Lung (tissue), 11 donors: ENCODE measurements at regions not wholly inside any gene's neighbourhood (a gene's known extent, or its start where the extent isn't known, plus 50 kb on each side); places are given as distances from the start of the nearest gene placed in this dataset.

Experiments used
- ATAC-seq: fragments of 200-7000 bp; cut with Tn5 transposase; one replicate; pipeline ENCODE4 v1.9.1; 2020; ENCODE audit warnings: moderate number of reproducible peaks; ENCODE audit not compliant: insufficient read depth, low FRiP score
- DNase-seq, 3 donors: peaks; one replicate each; pipeline ENCODE4 v3.0.0-alpha.2; 2013 to 2017
- H3K27ac ChIP-seq, 2 donors: one replicate each; pipeline ENCODE4 v1.5.1; 2013; ENCODE audit warnings: mild to moderate bottlenecking in 2 of 2, moderate library complexity in 2 of 2, control low read depth in 1 of 2, inconsistent platforms in 1 of 2, low read depth in 1 of 2, low read length in 1 of 2
- H3K27me3 ChIP-seq, 3 donors: one replicate each; pipeline ENCODE4 v1.5.1; 2013; ENCODE audit warnings: low read length in 2 of 3; ENCODE audit not compliant: control insufficient read depth in 3 of 3, insufficient read depth in 3 of 3
- H3K36me3 ChIP-seq, 4 donors: one replicate each; pipeline ENCODE4 v1.5.1; 2013; ENCODE audit warnings: low read length in 4 of 4, mild to moderate bottlenecking in 1 of 4, moderate library complexity in 1 of 4; ENCODE audit not compliant: control insufficient read depth in 4 of 4, insufficient read depth in 4 of 4
- H3K4me1 ChIP-seq, 5 donors: one replicate each; pipeline ENCODE4 v1.5.1; 2013; ENCODE audit warnings: low read length in 5 of 5, mild to moderate bottlenecking in 2 of 5, moderate library complexity in 1 of 5; ENCODE audit not compliant: control insufficient read depth in 5 of 5, insufficient read depth in 5 of 5
- H3K4me3 ChIP-seq: one replicate; pipeline ENCODE4 v1.5.1; 2013; ENCODE audit warnings: mild to moderate bottlenecking, control low read depth, moderate library complexity
- H3K9ac ChIP-seq, 2 donors: one replicate each; pipeline ENCODE4 v1.5.1; 2013; ENCODE audit warnings: low read length in 2 of 2, control low read depth in 1 of 2; ENCODE audit not compliant: insufficient read depth in 1 of 2
- H3K9me3 ChIP-seq, 4 donors: one replicate each; pipeline ENCODE4 v1.5.1; 2013; ENCODE audit warnings: low read length in 3 of 4, mild to moderate bottlenecking in 1 of 4, moderate library complexity in 1 of 4; ENCODE audit not compliant: control insufficient read depth in 4 of 4, insufficient read depth in 3 of 4
- CTCF ChIP-seq: IDR thresholded peaks from 2 replicates; pipeline ENCODE4 v1.5.1; 2012; ENCODE audit warnings: mild to moderate bottlenecking; ENCODE audit errors: control extremely low read depth, extremely low read depth
- WGBS, 2 donors: extraction: QIAGEN DNeasy Blood & Tissue Kit; methylation state at CpG; one replicate each; pipeline ENCODE4 v1.1.7; 2013; 5-methylcytosine and 5-hydroxymethylcytosine counted together
- donor health status: control.
- donor health status: control.
- donor health status: Bipolar disorder and iron deficiency.
- donor health status: healthy.
- donor health status: DM: yes; HTN: yes; CAD: no.

GRCh38 chr20:51183451-51183850 is 160.5 kb upstream of the KCNG1 start:
- TF ChIP-seq CTCF, result no peak

GRCh38 chr20:51182571-51182970 is 159.7 kb upstream of the KCNG1 start:
- H3K27ac ChIP-seq, result no peak overlapping the region
- peaks cover 0 to 9% (median 0%) of the 10 kb centered on the region in 5 donors for H3K4me1 ChIP-seq
- no peaks in the 10 kb centered on the region for H3K27me3 ChIP-seq
- WGBS, 2 donors, result 82 to 87% methylated on average over 6 of the region's 6 CpGs
- no peak for TF ChIP-seq CTCF
- no peaks in the 10 kb centered on the region for H3K36me3 ChIP-seq
- H3K9ac ChIP-seq, result no peak overlapping the region
- no peak overlapping the region for H3K4me3 ChIP-seq
- ATAC-seq (no peak), DNase-seq (no peak)
- H3K9me3 ChIP-seq, result no peaks in the 10 kb centered on the region

More at GRCh38 chr20:51183451-51183850, 160.5 kb upstream of the KCNG1 start:
- ATAC-seq, result no peak
- 91 to 93% methylated on average over 1 of the region's 1 CpG for WGBS, 2 donors
- no peak overlapping the region for H3K27ac ChIP-seq
- H3K4me1 ChIP-seq, result peaks cover 0 to 10% (median 0%) of the 10 kb centered on the region in 5 donors
- H3K36me3 ChIP-seq, result no peaks in the 10 kb centered on the region
- H3K9ac ChIP-seq, result no peak overlapping the region
- no peak for DNase-seq
- H3K4me3 ChIP-seq, result no peak overlapping the region
- H3K27me3 ChIP-seq, result no peaks in the 10 kb centered on the region
- H3K9me3 ChIP-seq, result no peaks in the 10 kb centered on the region

- H3K36me3 ChIP-seq, result no peaks in the 10 kb centered on the region
- H3K9ac ChIP-seq, result no peak overlapping the region
- no peak for DNase-seq
- H3K9me3 ChIP-seq, result no peaks in the 10 kb centered on the region
- H3K4me1 ChIP-seq, result peaks cover 0 to 4% (median 0%) of the 10 kb centered on the region in 5 donors
- H3K27me3 ChIP-seq, result no peaks in the 10 kb centered on the region
- WGBS, 2 donors, result 76% methylated on average over 3 of the region's 3 CpGs
- ATAC-seq, result no peak
- H3K4me3 ChIP-seq, result no peak overlapping the region
- H3K27ac ChIP-seq, result no peak overlapping the region
- TF ChIP-seq CTCF, result no peak
Observed at GRCh38 chr20:51178153-51178552, 155.2 kb upstream of the KCNG1 start.

GRCh38 chr20:51176876-51177275 is 154.0 kb upstream of the KCNG1 start:
- no peak overlapping the region for H3K4me3 ChIP-seq
- DNase-seq, result peak in 1 of 3 donors; percentile 24
- WGBS, 2 donors, result 26 to 33% methylated on average over 3 of the region's 3 CpGs
- no peaks in the 10 kb centered on the region for H3K36me3 ChIP-seq
- peaks cover 0 to 3% (median 0%) of the 10 kb centered on the region in 4 donors for H3K9me3 ChIP-seq
- TF ChIP-seq CTCF, result no peak
- H3K9ac ChIP-seq, result no peak overlapping the region
- peaks cover 0 to 4% (median 0%) of the 10 kb centered on the region in 5 donors for H3K4me1 ChIP-seq
- H3K27me3 ChIP-seq, result no peaks in the 10 kb centered on the region
- ATAC-seq, result no peak
- H3K27ac ChIP-seq, result no peak overlapping the region
